Activated CD8-positive, alpha-beta memory T cell treated with anti-CD3 and anti-CD28 coated beads for 48 hours (primary cell): ENCODE measurements at regions not wholly inside any gene's neighbourhood (a gene's known extent, or its start where the extent isn't known, plus 50 kb on each side); places are given as distances from the start of the nearest gene placed in this dataset.
"Not testable (repeated sequence)": the region's sequence is repeated elsewhere in the genome, so short reads cannot be mapped to it uniquely, and the experiment has no call there.

ENCODE experiments used
- DNase-seq, 3 experiments: peaks; one replicate each; pipeline ENCODE4 v3.0.0-alpha.2; 2020; ENCODE audit warnings: low read depth in 2 of 3, low spot score in 2 of 3

DNA sequence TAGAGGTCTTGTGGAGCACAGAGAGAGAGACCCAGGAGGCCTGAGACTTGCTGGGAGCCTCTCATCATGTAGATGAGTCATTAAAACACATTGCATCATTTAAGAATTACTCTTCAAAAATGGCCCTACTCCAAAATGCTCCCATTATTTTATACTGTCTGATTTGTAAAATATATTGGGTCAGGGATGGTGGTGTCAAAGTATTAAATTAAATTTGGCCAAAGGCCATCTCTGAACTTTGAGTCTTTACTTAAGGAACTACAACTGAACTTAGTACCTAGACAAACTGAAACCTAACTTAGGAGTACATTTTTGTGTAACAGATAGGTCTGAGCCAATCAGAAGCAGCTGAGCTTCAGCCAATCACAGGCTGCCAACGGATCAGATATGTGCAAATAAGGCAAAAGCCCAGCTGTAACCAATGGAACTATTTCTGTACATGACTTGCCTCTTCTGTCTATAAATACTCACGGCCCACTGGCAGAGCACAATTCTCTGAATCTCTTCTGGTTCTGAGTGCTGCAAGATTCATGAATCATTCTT is 657.2 kb downstream of the TLE1 start:
- no peak for DNase-seq

DNA sequence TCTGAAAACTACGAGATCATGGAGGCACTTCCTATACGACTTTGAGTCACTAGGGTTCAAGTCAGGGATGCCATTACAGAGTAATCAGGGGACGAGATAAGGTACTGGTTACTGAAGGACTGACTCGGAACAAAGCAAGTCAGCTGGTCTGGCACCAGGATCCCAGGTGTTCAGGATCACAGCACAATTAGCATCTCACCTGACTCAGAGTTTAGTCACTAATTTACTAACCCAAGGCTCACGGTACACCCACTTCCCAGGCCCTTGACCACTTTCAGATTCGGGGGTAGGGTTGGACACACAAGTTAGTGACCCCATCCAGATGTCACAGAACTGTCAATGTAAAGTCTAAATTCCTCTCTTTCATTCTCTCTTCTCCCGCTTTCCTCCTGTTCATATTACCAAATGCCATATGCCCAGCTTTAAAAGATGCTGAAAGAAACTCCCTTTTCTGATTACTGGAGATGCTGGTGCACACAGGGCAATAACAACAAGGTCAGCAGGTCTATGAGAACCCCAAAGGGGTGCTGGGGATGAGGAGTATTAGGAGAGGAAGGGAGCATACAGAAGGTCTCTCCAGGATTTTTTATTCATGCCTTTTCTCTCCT is 657.8 kb downstream of the TLE1 start:
- DNase-seq = no peak

DNA sequence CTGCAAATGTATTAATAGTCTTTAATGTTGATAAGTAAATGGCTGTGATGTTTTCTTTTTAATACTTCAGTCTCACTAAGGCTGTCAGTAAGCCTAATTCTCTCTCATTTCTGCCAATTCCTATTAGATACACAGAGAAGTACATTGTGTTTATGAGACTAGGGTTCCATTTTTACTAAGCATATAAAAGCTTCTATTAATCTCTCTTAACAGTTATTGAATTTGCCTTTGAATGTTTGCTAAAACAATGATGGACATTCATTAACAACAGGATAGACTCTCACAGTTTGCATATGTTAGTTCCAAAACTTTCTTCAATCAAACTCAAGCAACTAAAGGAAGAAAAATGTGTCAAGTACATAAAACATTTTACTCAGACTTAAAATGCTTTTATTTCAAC is 659.3 kb downstream of the TLE1 start:
- no peak for DNase-seq

DNA sequence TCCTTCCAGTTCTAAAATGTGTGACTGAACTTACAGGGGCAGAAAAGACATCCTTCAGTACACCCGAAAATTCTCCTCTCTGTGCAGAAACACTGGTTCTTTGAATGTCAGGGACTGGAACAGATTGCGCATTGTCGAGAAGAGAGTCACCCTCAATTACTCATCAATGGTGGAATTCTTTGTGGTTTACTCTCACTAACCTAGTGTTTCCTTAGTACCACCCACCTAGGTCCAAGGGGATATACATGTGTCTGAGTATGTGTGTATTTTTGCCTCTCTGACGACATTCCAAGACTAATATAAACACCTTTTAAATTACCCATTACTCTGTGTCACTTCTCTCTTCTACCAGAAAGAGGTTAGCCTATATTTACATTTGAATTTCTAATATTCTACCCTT is 660.8 kb downstream of the TLE1 start:
- no peak for DNase-seq

DNA sequence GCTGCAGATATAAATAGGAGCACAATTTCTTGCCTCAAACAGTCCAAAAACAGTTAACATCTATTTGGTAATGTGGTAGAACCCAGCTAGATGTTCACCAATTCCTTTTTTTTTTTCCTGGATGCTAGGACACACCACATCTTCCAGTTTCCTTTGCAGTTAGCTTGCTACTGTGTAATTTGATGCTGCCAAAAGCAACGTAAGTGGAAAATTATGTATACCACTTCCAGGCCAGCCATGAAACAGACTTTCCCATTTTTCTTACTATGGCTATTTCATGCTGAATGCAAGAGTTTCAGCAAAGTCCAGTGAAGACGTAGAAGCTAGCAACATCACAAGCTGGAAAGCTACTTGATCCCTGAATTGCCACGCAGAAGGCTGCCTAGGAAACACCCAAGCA is 667.2 kb downstream of the TLE1 start:
- DNase-seq = no peak

DNA sequence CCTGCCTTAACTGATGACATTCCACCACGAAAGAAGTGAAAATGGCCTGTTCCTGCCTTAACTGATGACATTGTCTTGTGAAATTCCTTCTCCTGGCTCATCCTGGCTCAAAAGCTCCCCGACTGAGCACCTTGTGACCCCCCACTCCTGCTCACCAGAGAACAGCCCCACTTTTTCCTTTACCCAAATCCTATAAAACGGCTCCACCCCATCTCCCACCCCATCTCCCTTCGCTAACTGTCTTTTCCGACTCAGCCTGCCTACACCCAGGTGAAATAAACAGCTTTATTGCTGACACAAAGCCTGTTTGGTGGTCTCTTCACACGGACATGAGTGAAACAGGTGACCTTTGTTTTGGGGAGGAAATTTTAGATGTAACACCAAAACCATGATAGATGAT is 674.4 kb downstream of the TLE1 start:
- DNase-seq = not testable (repeated sequence)

DNA sequence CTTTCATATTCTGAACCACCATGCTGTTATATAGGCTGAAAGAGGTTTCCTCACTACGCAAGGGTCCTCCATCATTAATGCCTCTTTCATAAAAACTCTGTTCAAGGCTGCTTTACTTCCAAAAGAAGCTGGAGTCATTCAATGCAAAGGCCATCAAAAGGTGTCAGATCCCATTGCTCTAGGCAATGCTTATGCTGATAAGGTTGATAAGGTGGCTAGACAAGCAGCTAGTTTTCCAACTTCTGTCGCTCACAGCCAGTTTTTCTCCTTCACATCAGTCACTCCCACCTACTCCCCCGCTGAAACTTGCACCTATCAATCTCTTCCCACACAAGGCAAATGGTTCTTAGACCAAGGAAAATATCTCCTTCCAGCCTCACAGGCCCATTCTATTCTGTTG is 676.2 kb downstream of the TLE1 start:
- DNase-seq = not testable (repeated sequence)

DNA sequence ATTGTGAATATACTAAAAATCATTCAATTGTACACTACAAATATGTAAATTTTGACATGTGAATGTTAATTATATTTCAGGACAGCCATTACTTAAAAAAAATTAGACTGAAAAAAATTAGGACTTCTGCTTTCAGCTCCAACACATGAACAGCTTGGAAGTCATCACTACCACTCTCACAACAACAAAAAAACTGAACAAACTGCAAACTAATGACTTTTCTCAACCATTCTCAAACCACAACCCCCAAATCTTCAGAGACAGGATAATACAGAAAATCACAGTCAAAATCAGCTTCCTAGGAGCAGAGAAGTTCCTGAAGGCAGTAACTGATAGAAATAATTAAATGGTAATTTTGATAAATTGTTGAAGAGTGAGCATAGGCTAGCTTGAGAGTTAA is 686.4 kb downstream of the TLE1 start:
- DNase-seq = no peak

DNA sequence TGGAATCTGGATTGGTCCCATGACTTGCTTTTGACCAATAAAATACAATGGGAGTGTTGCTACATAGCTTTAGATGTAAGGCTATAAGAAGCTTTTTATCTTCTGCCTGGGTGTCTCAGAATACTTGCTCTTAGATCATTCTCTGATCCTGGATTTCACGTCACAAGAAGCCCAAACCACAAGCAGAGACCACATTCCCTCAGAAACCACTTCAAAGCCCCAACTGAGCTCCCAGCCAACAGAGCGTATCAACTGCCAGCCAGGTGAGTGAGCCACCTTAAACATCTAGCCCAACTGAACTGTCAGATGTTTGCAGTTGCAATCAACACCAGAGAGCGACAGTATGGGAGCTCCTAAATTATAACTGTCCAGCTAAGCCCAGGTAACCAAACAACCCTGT is 687.1 kb downstream of the TLE1 start:
- no peak for DNase-seq

DNA sequence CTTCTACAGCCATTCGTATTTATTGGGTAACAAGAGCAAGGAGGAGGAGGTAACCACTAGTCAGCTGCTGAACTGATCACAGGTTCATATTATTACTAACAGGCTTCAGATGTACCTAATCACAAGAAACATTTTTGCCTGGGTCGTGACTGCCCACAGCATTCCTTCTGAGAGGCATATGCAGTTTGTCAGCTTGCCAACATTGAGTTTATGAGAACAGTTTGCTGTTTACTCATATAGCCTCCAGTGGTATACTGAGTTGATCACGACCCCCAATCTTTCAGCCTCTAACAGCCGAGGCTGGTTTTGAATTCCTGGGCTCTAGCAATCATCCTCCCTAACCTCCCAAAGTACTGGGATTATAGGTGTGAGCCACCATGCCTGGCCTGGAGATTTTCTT is 693.6 kb downstream of the TLE1 start:
- no peak for DNase-seq

DNA sequence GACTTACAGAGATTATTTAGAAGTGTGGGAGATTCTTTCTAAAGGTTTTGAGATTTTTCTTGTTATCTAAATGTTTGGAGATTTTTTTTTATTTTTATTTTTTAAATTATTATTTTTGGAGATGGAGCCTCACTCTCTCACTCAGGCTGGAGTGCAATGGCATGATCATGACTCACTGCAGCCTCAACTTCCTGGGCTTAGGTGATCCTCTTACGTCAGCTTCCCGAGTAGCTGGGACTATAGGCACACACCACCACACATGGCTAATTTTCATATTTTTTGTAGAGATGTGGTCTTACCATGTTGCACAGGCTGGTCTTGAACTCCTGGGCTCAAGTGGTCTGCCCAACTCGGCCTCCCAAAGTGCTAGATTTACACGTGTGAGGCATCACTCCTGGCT is 694.5 kb downstream of the TLE1 start:
- no peak for DNase-seq

DNA sequence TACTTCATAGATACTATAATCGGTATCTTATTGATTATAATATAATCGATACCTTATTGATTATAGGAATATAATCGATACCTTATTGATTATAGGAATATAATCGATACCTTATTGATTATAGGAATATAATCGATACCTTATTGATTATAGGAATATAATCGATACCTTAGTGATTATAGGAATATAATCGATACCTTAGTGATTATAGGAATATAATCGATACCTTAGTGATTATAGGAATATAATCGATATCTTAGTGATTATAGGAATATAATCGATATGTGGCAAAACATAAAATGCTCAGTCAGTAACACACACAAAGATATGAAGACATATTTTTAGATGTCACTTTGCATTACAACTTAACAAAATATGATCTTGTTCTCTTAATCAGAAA is 703.8 kb downstream of the TLE1 start:
- DNase-seq = not testable (repeated sequence)

DNA sequence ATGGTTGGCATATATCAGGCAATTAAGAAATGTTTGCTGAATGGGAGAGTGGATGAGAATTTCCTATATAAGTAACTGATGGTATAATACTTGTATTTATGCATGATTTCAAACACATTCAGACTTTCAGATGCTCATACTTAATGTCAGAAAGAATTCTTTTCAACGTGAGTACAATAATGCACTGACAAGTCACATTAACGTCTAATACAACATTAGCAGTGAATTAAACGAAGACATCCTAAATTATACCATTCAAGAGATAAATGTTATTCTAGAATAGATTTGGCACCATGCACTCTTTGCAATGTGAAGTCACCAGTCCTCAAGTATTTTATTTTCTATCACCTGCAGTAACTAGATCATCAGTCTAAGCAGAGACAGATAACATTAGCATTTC is 712.9 kb downstream of the TLE1 start:
- no peak for DNase-seq

DNA sequence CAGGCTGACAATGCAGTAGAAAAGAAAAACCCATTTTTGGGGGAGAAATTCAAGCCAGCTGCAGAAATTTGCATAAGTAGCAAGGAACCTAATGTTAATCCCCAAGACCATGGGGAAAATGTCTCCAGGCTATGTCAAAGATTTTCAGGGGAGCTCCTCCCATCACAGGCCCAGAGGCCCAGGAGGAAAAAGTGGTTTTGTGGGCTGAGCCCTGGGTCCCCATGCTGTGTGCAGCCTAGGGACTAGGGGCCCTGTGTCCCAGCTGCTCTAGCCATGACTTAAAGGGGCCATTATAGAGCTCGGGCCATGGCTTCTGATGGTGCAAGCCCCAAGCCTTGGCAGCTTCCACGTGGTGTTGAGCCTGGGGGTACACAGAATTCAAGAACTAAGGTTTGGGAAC is 719.0 kb downstream of the TLE1 start:
- not testable (repeated sequence) for DNase-seq

DNA sequence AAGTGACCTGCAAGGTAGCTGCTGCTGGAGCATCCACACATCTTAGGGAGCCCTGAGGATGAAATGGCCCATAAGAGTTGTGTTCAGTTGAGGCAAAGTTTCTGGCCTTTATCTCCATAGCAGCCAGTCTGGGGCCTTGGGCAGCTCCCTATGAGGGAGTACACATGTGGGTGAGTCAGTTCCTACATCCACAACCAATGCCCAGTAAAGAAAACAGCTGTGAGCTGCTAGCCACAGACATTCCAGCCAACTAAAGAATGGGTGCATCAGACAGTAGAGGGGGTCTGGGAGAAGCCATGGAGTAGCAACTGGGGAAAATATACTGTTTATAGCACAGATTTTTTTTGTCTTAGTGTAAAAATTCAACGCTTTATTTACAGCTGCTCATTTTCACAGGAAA is 720.7 kb downstream of the TLE1 start:
- no peak for DNase-seq

DNA sequence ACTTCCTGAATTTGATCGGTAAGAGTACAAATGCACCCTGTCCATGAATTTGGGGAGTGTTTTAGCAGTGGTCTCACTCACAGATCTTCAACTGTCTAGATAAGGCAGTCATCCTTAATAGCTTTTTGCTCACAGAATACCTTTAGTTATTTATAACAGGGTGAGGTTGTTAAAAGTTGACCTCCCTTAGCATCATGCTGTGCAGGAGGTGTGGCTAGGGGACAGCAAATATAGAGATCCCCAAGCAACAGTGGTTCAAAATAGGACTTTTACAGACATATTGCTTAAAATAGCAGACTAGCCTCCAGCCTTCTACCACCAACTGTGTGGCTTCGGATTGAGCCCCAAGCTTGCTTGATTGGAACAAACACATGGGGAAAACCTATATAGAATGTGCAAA is 724.4 kb downstream of the TLE1 start:
- DNase-seq = no peak

DNA sequence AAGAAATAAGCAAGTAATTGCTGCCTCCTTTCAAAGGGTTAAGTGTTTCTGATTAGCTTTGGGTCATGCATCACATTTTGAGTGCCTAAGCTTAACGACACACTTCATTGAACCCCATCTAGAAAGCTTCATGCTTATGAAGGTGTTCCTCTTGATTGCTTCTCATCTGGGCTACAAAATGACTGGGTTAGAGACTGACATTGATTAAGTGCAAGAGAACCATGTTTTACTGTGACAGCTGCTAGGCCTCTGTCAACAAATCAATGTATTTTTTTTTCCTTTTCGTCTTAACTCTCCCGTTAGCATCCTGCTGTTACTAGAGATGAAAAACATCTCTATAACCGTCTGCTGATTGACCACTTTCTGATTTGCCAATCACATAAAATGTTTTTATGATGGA is 725.0 kb downstream of the TLE1 start:
- DNase-seq = no peak

DNA sequence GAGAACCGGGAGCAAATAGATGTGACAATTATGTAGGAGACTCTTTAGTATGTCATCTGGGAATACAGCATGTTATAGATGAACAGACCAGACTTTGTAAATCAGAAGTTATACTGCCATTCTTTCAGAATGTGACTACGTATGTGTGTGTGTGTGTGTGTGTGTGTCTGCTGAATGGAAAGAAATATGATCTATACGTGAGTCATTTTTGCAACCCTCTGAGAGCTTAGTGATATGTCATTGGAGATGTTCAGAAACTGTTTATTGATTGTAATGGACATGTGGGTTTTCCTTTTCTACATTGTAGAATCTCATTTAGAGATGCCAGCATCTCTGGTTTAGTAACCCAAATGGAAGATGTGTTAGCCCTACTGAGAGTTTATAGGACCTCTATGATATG is 731.5 kb downstream of the TLE1 start:
- DNase-seq = no peak

DNA sequence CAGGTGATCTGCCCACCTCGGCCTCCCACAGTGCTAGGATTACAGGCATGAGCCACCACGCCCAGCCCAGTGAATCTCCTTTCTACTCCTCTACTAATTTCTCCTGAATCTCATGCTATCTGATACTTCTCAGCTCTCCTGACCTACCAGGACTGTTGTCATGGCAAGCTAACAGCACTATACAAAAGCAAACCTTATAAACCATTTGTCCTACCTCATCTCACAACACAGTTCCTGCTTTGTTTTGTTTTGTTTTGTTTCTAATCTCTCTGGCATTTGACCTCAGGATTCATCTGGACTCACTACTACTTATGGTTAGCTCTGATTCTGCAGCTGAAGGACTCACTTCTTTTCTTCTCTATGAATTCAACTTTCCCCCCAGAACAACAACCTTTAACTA is 734.8 kb downstream of the TLE1 start:
- no peak for DNase-seq

DNA sequence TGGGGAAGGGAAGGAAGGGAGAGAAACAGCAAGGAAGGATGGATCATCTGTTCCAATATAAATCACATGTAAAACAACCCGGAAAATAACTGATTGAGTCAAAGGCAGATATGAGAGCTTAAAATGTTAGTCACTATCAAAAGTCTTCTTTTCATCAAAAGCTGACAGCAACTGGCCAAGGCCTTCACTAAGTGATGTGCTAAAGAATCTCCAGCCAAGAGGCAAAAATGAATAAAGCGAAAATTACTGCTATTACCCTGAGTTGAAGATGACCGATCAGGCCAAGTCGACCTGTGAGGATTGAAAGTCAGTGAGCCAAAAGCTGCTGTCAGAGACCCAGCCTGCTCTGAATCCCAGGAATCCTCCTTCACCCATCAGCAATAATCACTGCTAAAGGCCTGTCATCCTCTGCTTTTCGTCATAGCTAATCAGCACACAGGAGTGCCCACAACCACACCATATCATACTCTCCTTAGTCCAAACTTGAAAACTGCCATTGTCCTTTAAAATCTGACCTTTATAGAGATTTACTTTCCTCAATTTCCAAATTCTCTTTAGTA is 736.9 kb downstream of the TLE1 start:
- DNase-seq = no peak

DNA sequence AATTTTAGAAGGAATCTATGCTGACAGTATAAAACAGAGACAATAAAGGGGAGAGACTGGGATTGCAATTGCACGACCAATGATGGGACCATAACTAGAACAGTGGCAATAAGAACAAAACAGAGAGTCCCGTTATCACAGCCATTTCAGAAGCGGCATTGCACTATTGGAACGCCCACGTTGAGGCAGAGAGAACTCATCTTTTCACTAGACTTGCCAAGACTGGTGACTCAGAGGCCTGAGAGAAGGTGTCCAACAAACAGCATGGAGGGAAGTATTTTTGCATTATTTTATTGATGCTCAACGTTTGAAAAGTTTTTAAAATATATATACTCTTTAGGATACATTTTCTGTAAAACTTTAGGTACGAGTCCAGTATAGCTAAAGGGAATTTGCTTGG is 737.7 kb downstream of the TLE1 start:
- DNase-seq = no peak

DNA sequence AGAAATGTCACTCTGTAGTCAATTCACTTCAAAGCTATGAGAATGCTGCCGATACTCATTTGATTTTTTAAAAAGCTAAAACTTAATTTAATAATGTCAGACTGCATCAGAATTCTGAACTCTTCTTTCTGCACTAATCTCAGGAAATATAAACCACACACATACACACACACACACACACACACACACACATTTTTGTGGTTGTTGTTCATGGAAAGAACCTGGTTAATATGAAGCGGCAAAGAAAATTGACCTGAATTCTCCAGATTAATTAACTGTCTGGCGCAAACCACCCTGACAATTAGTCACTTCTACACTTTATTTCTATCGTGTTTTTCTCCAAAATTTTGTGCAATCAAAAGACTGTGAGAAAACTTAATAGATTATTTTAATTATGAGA is 740.5 kb downstream of the TLE1 start:
- no peak for DNase-seq

DNA sequence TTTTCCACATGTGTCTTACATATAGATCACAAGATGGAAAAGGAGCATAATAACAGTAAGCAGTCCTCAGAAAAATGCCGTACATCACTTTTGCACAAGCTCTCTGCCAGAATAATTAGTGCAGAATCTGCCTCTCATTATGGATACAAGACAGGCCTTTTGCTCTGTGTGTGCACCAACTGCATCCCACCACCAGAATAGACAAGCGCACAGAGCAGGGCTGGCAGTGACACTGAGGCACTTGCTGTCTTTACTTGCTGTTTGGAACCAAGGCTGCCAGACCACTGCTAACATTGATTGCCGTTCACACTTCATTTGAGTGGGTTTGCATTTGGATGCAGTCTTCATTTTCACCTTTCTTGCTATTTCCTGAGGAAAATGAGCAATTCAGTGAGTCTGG is 741.3 kb downstream of the TLE1 start:
- no peak for DNase-seq
